HEK293T (cell line): ENCODE measurements at regions not wholly inside any gene's neighbourhood (a gene's known extent, or its start where the extent isn't known, plus 50 kb on each side); places are given as distances from the start of the nearest gene placed in this dataset.

Source experiments
- BHLHE40 ChIP-seq: fragments of 450-650 bp; IDR thresholded peaks from 2 replicates; pipeline ENCODE4 v1.6.1; 2016; ENCODE audit warnings: mild to moderate bottlenecking, moderate library complexity, borderline replicate concordance
- FOXA1 ChIP-seq: fragments of 450-650 bp; IDR thresholded peaks from 2 replicates; pipeline ENCODE4 v1.6.1; 2016; ENCODE audit warnings: mild to moderate bottlenecking
- SP1 ChIP-seq: fragments of 450-650 bp; IDR thresholded peaks from 2 replicates; pipeline ENCODE4 v1.6.1; 2017

- no peak for TF ChIP-seq FOXA1
- no peak for TF ChIP-seq SP1
- no peak for TF ChIP-seq BHLHE40
Observed at GRCh38 chr10:35908451-35908850, 266.4 kb upstream of the FZD8 start.
